M059J (cell line): ENCODE measurements at regions not wholly inside any gene's neighbourhood (a gene's known extent, or its start where the extent isn't known, plus 50 kb on each side); places are given as distances from the start of the nearest gene placed in this dataset.

Experiments
- DNase-seq: peaks from one replicate; pipeline ENCODE4 v3.0.0-alpha.2; 2012; ENCODE audit warnings: low read depth

DNA sequence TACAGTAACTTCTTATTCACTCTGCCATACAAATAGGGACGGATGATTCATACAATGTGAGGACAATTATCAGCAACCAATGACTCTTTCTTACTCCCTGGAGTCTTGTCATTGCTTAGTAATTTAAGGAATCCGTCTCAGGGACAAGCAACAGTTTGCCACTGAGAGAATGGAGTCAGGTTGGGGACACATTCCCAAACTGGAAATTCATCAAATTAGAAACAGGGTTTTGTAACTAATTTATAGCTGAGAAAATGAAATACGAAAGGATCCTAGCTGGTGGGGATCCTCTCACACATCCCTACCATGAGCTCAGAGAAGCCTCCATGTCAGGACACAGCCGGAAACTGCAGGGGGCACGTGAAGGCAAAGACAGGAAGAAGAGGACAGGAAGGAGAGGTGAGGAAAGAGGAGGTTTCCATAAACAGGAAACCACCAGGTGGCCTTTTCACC is 50.4 kb upstream of the KDR start:
- peak; percentile 87 for DNase-seq

DNA sequence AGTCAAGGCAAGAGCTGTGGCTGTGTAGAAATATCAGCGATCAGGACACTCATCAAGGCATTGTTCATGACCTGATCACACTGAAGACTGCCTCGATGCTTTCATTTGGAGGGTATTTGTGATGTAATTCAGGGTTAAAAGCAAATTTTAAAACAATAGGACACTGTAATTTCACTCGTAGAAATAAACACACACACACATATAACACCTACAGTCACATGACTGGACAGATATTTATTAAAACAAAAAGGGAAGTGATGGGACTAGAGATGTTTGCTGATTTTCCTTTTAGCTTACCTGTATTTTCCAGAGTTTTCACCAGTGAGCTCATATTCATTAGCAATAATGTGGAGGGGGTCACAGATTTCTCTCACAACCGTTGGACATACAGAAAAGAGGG is 51.1 kb upstream of the KDR start:
- DNase-seq, result no peak

DNA sequence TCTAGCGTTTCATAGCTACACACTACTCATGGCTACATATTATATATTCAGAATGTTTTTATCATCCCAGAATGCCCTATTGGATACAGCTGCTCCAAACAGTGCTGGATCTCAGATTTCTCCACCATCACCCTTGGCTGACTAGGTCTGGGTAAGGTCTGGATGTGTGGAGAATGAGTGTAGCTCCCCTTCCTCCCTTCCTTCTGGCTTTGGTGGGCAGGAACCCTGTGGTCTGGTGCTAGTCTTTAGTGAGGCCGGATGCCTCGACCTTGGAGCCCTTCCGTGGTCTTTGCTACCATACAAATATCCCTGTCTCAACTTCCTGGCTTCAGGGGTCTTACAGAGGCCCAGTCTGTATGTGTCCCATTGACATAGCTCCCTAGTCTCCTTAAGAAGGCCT is 52.1 kb upstream of the KDR start:
- DNase-seq, result no peak

DNA sequence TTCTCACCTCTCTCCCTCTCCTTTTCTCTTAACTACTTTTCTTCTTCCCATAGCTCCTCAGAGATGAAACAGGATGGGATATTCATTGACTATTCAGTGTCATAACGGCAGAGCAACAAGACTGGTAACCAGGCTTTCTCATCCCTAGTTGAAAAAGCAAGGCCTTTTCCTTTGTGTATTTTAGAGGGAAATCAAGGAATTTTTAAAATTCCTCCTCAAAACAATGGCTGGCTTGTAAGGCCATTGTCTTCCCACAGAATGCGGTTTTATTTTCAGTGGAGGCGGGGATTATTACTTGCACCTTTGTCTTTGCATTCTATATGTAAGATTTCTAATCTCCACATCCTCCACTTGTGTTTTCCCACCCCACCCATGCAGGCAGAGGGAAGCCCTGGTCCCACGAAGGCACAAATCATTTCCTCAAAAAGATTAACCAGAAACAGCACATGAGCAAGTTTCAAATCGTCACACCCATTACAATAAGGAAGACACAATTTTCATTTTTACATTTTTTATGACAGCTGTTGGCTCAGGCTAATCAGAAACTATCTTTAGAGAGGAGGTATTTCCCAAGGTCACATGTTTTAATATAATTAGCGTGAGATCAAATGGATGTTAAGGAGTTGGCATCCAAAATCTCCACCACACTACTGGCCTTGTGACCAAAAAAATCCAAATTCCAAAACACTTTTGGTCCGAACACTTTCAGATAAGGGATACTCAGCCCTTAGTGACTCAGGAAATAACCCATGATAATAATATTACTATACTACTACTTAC is 53.0 kb upstream of the KDR start:
- DNase-seq, result no peak

DNA sequence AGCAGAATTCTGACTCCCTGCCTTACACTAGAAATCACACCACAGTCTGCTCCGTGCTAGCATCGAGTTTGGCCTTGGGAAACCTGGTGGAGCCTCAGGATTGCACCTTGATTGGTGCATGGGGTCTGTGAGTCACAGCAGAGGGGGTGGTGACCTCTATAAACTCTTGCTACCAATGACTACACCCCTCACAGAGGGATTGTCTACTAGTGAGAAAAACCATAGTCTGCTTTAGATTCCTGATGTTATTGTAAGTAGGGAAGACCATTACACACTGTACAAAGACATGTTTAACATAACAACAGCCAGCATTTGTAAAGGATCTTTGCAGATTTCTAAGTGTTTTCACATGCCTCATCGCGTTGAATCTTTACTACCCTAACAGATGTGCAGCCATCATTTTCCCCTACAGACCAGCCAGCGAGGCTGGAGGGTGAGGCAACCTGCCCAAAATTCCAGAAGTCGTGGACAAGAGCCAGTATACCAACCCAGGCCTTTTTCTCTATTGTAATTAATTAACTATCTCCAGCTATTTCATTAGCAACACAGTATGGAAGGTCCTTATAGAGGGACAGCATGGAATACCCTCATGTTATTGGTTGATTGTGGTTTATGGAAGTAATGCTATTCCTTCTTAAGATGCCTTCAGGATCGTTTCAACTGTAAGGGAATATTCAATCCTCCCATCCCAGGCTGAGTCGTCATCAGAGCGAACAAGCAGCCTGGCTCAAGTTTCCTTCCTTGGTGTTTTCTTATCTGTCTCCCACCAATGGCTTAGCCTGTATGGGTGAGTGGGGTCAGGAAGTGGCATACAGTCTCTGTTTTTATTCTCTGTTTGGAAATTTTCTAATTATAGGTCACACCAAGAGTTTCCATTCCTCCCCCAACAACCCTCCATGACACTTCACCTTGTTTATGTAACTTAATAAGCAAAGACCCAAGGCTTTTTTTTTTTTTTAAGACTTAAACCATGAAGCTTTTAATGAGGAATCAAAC is 55.9 kb upstream of the KDR start:
- DNase-seq, result peak; percentile 59

DNA sequence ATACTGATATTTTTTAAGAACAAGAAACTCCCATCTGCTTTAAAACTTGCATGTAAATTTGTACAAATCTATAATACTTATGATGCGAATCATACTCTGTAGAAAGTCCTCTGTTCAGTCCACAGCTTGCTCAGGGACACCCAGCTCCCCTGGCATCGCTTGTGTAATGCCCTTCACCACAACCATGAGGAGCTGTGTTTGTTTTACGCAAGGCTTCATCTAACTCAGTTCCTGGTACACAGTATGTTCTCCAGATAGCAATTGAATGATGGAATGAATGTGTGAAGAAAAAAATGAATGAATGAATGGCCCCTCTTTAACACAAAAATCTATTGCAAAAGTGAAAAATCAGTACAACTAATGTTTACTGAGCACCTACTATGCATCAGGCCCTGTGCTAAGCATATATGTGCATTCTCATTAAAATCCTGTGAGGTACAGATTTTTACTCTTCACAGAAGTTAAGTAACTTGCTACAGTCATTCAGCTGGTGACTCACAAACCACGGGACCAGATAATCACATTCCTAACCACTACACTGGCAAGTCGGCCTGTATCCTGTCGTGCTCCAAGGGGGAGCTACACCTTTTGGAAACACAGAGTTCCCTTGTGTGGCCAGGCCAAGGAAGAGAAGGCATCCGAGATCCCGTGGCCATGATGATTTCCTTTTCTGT is 58.7 kb upstream of the KDR start:
- peak; percentile 92 for DNase-seq

DNA sequence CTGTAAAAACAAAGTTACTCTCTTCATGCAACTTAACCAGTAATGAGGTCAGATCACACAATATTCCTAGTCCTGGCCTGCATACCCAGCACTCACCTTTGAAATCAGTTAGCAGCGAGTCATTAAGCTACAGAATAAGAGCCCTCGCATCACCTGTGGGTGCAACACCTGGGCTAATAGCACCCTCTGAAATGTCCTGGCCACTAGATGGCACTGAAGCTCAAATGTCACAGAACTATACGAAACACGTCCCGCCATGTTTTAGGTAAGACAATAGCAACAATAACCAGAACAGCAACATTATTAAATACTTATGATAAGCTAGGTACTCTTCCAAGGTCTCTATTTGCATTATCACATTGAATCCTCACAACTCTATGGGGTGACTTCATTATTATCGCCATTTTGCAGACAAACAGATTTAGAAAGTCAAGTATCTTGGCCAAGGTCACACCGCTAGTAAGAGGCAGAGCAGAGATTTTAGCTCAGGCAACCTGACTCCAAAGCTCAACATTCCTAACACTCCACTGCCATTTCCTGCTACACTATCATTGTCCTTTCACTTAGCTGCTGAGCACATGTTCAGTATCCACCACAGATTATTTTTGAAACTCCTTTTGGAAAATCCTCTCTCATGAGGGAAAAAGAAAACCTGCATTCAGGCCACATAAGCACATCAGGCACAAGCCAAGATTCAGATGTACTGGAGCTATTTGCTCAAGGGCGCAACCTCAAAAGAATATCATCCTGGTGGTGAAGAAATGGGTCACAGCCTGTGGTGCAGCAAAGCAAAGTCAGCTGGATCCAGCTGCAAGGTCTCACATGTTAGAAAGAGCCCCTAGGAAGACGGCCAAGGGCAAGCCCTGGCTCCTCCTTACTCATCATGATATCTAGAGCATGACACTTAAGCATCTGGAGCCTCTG is 59.5 kb upstream of the KDR start:
- DNase-seq, result peak; percentile 33

DNA sequence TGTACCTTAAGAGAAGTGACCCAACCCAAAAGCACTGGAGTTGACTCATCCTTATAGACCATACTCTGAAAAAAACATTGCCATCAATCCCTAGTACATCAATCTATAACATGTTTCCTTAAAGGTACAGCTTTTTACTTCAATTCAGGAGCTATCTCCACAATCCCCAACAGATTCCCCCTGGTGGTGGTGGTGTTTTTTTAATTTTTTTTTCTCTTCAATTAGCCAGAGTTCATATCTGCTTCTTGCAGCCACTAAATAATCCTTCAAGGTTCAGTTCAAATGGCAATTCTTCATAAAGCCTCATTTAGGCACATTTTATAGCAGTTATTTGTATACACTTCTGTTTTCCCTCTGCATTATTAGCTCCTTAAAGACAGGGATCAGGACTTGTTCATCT is 60.7 kb upstream of the KDR start:
- no peak for DNase-seq

DNA sequence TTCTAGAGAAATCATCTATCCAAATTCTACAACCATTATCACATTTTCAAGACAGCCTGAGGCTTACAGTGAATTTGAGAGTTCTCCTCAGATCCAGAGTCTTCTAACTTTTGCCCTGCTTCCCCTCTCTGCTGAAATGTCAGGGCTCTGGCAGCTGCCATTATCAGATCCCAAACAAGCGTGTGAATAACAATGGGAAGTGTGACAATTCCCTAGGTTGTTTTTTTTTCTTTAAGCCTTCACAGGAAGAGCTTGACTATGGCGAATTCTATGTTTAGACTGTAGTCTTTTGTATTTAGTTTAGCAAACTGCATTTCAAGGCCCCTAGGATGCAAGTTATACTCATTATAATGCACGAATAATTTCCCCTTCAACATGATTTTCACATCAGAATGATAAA is 61.3 kb upstream of the KDR start:
- no peak for DNase-seq

DNA sequence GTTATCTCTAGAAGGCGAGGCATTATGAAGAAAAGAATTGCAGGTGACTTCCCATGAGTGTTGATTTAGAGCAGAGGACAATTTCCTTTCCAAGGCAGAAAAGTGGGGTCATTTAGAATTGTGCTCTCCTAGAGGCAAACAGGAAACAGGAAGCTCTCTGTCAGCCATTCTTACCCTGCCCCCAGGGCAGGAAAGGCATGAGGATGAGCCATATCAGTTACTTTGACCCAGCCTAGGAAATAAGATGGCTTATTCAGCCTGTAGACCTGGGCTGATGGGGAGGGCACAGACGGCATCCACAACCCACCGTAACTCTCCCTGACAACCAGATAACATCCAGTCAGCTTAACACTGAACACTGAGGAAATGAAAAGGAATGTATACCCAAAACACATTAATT is 88.8 kb upstream of the KDR start:
- peak; percentile 48 for DNase-seq

DNA sequence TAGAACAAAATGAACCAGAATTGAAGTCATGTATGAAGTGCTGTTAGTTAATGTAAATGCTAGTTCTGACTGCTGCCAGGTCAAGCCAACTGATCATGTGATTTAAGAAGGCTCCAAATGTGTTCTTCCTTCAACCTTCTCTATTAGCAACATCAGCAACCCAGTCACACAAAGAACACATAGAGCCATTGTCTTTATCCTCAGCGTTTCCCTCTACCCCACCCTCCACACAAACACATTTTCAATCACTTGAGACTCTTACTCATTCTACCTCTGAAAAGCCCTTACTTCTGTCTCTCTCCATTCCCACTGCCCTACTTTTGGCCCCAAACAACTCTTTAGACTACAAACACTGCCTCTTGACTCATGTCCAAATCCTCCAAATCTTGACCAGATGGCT is 89.7 kb upstream of the KDR start:
- no peak for DNase-seq

DNA sequence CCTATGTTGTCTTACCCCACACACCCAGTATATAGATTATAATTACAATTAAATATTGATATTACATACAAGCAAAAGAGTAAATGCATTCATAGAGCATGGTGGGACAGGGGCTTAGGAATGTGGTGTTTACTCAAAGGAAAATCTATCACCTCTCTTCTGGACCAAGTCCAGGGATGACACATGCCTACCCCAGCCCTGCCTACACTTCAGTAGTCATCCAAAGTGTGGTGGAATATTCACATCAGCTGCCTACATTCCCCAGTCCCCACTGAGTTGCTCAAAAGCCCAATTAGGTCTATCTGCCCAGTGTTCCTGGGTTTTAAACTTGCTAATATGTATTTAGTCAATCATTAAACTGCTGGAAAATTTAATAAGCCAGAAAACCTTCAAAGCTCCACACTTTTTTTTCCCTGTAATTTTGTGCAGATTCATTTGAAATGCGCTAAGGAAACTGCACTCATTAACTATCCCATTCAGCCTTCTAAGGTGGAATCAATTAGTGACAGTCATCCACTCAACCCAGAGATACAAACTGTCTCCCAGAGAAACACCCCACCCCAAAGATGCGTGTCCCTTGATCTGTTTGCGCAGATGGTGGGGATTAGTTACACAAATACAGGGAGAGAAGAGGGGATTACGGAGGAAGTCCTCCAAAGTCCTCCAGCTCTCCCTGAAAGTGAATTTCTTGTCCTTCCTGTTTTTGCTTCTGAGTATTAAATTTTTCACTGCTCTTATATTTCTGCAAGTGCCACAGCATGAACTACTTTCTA is 91.7 kb upstream of the KDR start:
- DNase-seq, result peak; percentile 8

DNA sequence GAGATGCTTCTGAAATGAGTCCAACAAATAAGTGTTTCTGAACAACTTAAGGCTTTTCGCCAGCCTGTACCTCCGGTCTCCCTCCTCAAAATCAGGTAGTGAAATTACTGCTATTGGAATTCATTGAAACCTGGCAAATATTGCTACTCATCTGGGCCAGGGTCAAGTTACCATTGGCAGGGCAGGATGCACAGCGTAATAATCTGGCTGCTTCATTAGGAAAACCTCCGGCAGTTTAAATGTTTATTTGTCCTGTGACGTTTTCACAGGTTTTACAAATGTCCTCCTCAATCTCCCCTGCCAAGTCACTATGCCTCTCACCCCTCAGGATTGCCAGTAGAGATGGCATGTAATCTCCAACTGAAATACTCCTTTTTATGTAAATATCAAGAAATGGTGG is 92.6 kb upstream of the KDR start:
- no peak for DNase-seq

DNA sequence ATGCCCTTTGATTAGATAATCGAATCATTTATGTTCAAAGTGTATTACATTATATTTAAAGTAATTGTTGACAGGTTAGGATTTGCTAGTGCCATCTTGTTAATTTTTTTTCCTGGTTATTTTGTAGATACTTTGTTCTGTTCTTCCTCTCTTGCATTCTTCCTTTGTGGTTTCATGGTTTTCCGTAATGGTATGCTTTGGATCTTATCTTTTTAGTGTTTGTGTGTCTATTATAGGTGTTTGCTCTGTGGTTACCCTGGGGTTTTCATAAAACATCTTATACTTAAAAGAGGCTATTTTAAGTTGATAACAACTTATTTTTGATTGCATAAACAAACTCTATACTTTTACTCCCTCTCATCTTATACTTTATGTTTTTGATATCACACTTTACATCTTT is 108.2 kb upstream of the SRD5A3 start:
- no peak for DNase-seq

DNA sequence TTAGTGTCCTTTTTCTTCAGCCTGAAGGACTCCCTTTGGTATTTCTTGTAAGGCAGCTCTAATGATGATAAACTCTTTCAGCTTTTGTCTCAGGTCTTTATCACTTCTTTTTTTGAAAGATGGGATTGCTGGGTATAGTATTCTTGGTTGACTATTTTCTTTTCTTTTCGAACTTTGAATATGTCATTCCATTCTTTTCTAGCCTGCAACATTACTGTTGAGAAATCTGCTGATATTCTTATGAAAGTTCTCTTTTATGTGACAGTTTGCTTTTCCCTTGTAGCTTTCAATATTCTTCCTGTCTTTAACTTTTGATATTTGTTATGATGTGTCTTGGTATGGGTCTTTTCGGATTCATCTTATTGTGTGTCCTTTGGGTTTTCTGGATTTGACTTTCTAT is 107.6 kb upstream of the SRD5A3 start:
- DNase-seq, result no peak

DNA sequence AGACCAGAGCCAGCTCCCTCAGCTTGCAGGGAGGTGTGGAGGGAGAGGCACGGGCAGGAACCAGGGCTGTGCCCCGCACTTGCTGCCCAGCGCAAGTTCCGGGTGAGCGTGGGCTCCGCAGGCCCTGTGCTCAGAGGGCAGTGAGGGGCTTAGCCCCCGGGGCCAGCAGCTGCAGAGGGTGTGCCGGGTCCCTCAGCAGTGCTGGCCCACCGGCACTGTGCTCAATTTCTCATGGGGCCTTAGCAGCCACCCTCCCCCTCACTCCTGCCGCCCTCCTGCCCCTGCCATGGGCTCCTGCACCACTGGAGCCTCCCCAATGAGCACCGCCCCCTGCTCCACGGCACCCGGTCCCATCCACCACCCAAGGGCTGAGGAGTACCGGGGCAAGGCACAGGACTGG is 104.6 kb upstream of the SRD5A3 start:
- DNase-seq, result no peak

DNA sequence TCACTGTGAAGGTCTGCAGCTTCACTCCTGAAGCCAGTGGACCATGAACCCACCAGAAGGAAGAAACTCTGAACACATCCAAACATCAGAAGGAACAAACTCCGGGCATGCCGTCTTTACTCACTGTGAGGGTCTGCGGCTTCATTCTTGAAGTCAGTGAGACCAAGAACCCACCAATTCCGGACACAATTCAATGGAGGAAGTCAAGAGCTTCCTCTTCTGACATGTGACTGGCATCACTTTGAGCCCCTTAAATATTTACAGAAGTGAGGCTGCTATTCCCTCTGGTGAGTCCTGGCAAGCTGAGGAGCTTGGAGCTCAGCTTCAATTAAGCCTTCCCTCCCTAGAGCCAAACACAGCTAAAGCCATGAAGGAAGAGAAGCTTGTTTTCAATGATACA is 103.5 kb upstream of the SRD5A3 start:
- DNase-seq, result no peak

DNA sequence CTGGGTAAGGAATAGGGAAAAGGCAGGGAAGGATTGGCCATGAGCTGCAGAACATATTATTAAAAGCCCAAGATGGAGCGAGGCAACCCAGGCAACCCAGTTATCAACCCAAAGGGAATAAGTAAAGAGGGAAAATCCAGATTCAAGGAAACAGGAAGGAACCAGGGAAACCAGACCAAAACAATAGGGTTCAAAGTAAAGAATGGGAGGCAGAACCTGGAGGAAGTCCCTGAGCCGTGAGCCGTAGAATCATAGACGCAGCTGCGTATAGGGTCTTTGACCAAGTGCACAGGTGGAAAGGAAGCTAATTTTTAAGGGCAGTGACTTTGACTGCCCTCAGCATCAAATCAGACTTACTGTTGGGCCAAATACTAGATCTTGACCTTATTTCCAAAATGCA is 98.5 kb upstream of the SRD5A3 start:
- DNase-seq, result no peak

DNA sequence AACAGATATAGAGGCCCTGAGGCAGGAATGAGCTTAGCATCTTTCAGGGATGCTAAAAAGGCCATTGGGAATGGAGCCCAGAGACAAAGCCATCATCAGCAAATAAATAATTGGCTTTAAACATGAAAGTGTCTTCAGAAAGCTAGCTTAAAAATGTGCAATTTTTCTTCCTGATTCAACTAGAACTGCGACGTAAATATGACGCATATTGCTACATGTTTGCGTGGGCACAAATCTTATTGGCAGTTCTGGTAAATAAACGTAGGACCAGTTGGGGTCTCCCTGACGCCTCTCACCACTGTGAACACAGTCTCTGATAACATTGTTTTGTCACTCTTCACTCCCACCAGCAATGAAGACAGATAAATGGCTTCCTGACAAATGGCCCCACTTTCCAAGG is 97.3 kb upstream of the SRD5A3 start:
- DNase-seq, result no peak

DNA sequence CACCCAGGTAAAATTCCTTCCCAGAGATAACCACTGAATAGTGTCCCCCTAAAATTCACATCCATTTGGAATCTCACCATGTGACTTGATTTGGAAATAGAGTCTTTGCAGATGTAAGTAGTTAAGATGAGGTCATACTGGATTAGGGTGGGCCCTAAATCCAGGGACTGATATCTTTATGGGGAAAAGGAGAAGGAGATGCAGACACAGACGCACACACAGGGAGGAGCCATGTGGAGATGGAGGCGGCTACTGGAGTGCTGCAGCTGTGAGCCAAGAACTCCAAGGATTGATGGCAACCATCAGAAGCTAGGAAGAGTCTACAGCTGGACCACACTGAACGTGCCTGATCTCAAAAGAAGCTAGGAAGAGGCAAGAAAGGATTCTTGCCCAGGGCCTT is 96.6 kb upstream of the SRD5A3 start:
- DNase-seq, result no peak

DNA sequence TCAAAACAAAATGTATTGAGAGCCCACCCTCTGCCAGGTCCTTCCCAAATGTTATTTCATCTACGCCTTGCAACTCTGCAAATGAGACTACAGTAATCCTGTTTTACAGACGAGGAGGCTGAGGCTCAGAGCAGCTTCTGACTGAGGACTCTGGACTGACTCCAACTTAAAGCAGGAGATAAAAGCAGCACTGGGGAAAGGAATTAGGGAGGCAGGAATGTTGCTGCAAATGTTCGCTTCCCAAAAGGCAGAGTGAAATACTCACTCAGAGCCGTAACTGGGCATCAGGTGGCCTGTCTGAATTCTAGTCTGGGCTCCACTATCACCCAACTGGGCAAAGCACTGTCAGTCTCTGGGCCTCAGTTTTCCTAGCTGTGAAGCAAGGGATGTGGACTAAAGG is 94.7 kb upstream of the SRD5A3 start:
- DNase-seq, result no peak
